ENCODE measurements at regions not wholly inside any gene's neighbourhood (a gene's known extent, or its start where the extent isn't known, plus 50 kb on each side); places are given as distances from the start of the nearest gene placed in this dataset.

DNA sequence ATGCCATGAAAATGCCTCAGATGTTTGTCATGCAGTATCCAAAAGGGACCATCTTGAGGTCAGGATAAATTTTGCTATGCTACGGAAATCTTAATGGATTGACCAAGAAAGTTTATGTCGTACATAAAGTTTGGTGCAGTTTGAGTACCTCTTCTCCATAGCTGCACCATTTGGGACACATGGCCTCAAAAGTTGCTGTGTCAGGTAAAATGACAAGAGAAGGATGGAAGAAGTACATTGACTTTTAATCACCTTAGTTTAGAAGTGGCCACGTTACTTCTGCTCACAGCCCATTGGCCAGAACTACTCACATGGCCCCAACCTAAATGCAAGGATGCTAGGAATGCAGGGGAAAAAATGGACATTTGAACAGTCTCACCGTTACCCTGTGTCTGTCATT, 107.4 kb upstream of the NAMPT start:
- Histone ChIP-seq H4K20me1 (ENCODE audit: insufficient read depth) (no peaks in the 10 kb centered on the region), H3K36me3 (ENCODE audit: insufficient read depth) (no peaks in the 10 kb centered on the region), H3K4me2 (no peak overlapping the region), H2AFZ (ENCODE audit: low read depth) (no peak overlapping the region), H3K4me3 (IDR thresholded peaks at IDR 0.05; ENCODE audit: insufficient read depth, low read depth, low read length) (no peak overlapping the region), H3K4me1 (ENCODE audit: low read depth, poor library complexity, severe bottlenecking) (no peaks in the 10 kb centered on the region), H3K27me3 (ENCODE audit: insufficient read depth, low read depth) (no peaks in the 10 kb centered on the region), H3K27ac (no peak overlapping the region), H3K79me2 (ENCODE audit: insufficient read depth, low read depth) (no peaks in the 10 kb centered on the region), H3K9ac (no peak overlapping the region)
- TF ChIP-seq, protein P1, sequence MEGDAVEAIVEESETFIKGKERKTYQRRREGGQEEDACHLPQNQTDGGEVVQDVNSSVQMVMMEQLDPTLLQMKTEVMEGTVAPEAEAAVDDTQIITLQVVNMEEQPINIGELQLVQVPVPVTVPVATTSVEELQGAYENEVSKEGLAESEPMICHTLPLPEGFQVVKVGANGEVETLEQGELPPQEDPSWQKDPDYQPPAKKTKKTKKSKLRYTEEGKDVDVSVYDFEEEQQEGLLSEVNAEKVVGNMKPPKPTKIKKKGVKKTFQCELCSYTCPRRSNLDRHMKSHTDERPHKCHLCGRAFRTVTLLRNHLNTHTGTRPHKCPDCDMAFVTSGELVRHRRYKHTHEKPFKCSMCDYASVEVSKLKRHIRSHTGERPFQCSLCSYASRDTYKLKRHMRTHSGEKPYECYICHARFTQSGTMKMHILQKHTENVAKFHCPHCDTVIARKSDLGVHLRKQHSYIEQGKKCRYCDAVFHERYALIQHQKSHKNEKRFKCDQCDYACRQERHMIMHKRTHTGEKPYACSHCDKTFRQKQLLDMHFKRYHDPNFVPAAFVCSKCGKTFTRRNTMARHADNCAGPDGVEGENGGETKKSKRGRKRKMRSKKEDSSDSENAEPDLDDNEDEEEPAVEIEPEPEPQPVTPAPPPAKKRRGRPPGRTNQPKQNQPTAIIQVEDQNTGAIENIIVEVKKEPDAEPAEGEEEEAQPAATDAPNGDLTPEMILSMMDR (conservative IDR thresholded peaks at IDR 0.05; ENCODE audit: low read depth, low read length) = no peak

DNA sequence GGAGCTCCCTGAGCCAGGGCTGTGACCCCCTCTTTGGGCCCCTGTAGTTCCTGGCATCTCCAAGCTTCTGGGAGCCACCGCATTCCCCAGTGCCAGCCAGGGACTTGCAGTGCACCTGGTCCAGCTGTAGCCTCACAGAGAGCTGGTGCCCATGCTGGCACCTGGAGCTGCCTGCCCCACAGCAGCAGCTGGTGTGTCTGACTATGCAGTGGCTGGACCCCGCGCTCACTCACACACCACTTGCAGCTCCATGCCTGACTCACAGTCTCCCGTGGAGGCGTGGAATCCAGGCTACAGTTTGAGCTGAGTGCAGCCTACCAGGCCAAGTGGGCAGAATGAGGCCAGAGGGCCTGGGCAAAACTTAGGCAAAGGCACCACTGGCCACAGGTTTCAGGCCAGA, 102.2 kb upstream of the NAMPT start:
- Histone ChIP-seq H3K4me1 (ENCODE audit: low read depth, poor library complexity, severe bottlenecking) (no peaks in the 10 kb centered on the region), H3K27ac (no peak overlapping the region), H3K4me3 (IDR thresholded peaks at IDR 0.05; ENCODE audit: insufficient read depth, low read depth, low read length) (no peak overlapping the region), H3K36me3 (ENCODE audit: insufficient read depth) (no peaks in the 10 kb centered on the region), H3K79me2 (ENCODE audit: insufficient read depth, low read depth) (no peaks in the 10 kb centered on the region), H3K9ac (no peak overlapping the region), H4K20me1 (ENCODE audit: insufficient read depth) (no peaks in the 10 kb centered on the region), H2AFZ (ENCODE audit: low read depth) (no peak overlapping the region), H3K4me2 (no peak overlapping the region), H3K27me3 (ENCODE audit: insufficient read depth, low read depth) (no peaks in the 10 kb centered on the region)
- TF ChIP-seq, protein P1 (conservative IDR thresholded peaks at IDR 0.05; ENCODE audit: low read depth, low read length) = no peak

DNA sequence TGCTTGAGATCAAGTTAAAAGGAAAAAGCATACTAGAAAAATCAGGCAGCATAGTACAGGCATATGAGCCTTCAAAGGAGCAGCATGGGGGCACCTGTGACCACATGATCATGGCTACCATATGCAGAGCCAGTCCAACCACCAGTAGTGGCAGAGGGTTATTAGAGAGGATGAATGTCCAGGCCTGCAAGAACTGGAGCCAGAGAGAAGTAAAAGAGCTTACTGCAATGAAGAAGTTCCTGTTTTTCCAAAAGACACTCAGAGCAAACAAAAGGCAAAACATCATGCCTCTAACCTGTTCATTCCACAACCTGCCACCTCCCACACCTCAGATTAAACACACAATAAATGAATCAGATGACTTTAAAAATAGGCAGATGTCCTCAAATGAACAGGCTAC, 99.6 kb upstream of the NAMPT start:
- H3K4me3 ChIP-seq (IDR thresholded peaks at IDR 0.05; ENCODE audit: insufficient read depth, low read depth, low read length) = no peak overlapping the region

DNA sequence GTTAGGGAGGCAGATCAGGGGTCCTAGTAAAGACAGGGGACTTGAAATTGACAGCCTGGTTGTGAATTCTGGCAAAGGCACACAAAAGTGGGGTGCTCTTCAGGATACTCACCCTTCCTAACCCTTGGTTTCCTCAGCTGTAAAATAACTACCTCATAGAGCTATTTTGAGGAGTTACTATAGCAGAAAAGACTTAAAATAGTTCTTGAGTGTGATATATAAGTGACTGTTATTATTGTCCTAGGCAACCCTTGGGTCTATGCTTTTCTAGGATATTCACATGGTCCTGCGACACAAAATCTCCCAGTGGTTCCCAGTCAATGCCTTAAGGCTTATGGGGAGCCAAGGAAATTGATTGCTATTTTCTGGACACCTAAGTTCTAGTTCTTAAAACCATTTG, 98.1 kb upstream of the NAMPT start:
- H3K9ac ChIP-seq = no peak overlapping the region
- H2AFZ ChIP-seq (ENCODE audit: low read depth) = no peak overlapping the region
- H3K79me2 ChIP-seq (ENCODE audit: insufficient read depth, low read depth) = no peaks in the 10 kb centered on the region
- H4K20me1 ChIP-seq (ENCODE audit: insufficient read depth) = no peaks in the 10 kb centered on the region
- H3K27ac ChIP-seq = no peak overlapping the region
- H3K4me3 ChIP-seq (IDR thresholded peaks at IDR 0.05; ENCODE audit: insufficient read depth, low read depth, low read length) = no peak overlapping the region
- H3K36me3 ChIP-seq (ENCODE audit: insufficient read depth) = no peaks in the 10 kb centered on the region
- TF ChIP-seq, protein P1 (conservative IDR thresholded peaks at IDR 0.05; ENCODE audit: low read depth, low read length) = no peak
- no peak overlapping the region for H3K4me2 ChIP-seq
- no peaks in the 10 kb centered on the region for H3K4me1 ChIP-seq (ENCODE audit: low read depth, poor library complexity, severe bottlenecking)
- no peaks in the 10 kb centered on the region for H3K27me3 ChIP-seq (ENCODE audit: insufficient read depth, low read depth)

More for the DNA sequence above, 99.6 kb upstream of the NAMPT start:
- Histone ChIP-seq H3K4me1 (ENCODE audit: low read depth, poor library complexity, severe bottlenecking) (no peaks in the 10 kb centered on the region), H3K79me2 (ENCODE audit: insufficient read depth, low read depth) (no peaks in the 10 kb centered on the region), H3K27me3 (ENCODE audit: insufficient read depth, low read depth) (no peaks in the 10 kb centered on the region), H3K9ac (no peak overlapping the region), H3K36me3 (ENCODE audit: insufficient read depth) (no peaks in the 10 kb centered on the region), H3K27ac (no peak overlapping the region), H3K4me2 (no peak overlapping the region), H4K20me1 (ENCODE audit: insufficient read depth) (no peaks in the 10 kb centered on the region), H2AFZ (ENCODE audit: low read depth) (no peak overlapping the region)
- TF ChIP-seq, protein P1 (conservative IDR thresholded peaks at IDR 0.05; ENCODE audit: low read depth, low read length) = no peak
